Neural cell (in vitro differentiated cells): ENCODE measurements at regions not wholly inside any gene's neighbourhood (a gene's known extent, or its start where the extent isn't known, plus 50 kb on each side); places are given as distances from the start of the nearest gene placed in this dataset.

Source experiments
- H2AFZ ChIP-seq: fragments of 200-600, 300-800 bp; sonication (generic), shearing (Covaris generic); 2 replicates; pipeline ENCODE4 v1.6.0; 2014; ENCODE audit warnings: low read depth, mild to moderate bottlenecking, antibody characterized with exemption, low read length, moderate library complexity
- H3F3A ChIP-seq: fragments of 200-600 bp; shearing (Covaris generic); 2 replicates; pipeline ENCODE4 v1.6.1; 2016; ENCODE audit warnings: mild to moderate bottlenecking, moderate library complexity, mixed read lengths, antibody characterized with exemption, low read length; ENCODE audit not compliant: insufficient read depth, poor library complexity, severe bottlenecking
- H3K27ac ChIP-seq: fragments of 200-600, 300-800 bp; sonication (generic), shearing (Covaris generic); 2 replicates; pipeline ENCODE4 v1.5.1; 2014; ENCODE audit warnings: mild to moderate bottlenecking, low read length, moderate library complexity
- H3K27me3 ChIP-seq: fragments of 300-800, 200-600 bp; sonication (generic), shearing (Covaris generic); 2 replicates; pipeline ENCODE4 v1.6.0; 2014; ENCODE audit warnings: mild to moderate bottlenecking, low read depth, low read length, moderate library complexity; ENCODE audit not compliant: insufficient read depth
- H3K36me3 ChIP-seq: fragments of 300-800, 200-600 bp; sonication (generic), shearing (Covaris generic); 2 replicates; pipeline ENCODE4 v1.5.1; 2014; ENCODE audit warnings: mild to moderate bottlenecking, antibody characterized with exemption, low read length, moderate library complexity; ENCODE audit not compliant: insufficient read depth
- H3K4me2 ChIP-seq: fragments of 300-800, 200-600 bp; sonication (generic), shearing (Covaris generic); 2 replicates; pipeline ENCODE4 v1.6.0; 2014; ENCODE audit warnings: mild to moderate bottlenecking, low read length
- H3K4me3 ChIP-seq: fragments of 300-800, 200-600 bp; sonication (generic), shearing (Covaris generic); 2 replicates; pipeline ENCODE4 v1.5.1; 2014; ENCODE audit warnings: mild to moderate bottlenecking, low read length, moderate library complexity
- H3K79me2 ChIP-seq: fragments of 200-600 bp; shearing (Covaris generic); replicated peaks from 2 replicates; pipeline ENCODE4 v1.6.0; 2014; ENCODE audit warnings: mild to moderate bottlenecking, low read length, moderate library complexity; ENCODE audit not compliant: insufficient read depth
- H3K9ac ChIP-seq: fragments of 300-800, 200-600 bp; sonication (generic), shearing (Covaris generic); 2 replicates; pipeline ENCODE4 v1.6.1; 2016; ENCODE audit warnings: mild to moderate bottlenecking, low read length, mixed read lengths
- H3K9me2 ChIP-seq: fragments of 200-600 bp; shearing (Covaris generic); 2 replicates; pipeline ENCODE4 v1.6.1; 2016; ENCODE audit warnings: mild to moderate bottlenecking, low read length, mixed read lengths; ENCODE audit not compliant: insufficient read depth
- H3K9me3 ChIP-seq: fragments of 200-600, 300-800 bp; sonication (generic), shearing (Covaris generic); 2 replicates; pipeline ENCODE4 v1.6.1; 2016; ENCODE audit warnings: mild to moderate bottlenecking, mixed run types, low read length, moderate library complexity, mixed read lengths
- H4K20me1 ChIP-seq: fragments of 200-600 bp; shearing (Covaris generic); 2 replicates; pipeline ENCODE4 v1.6.1; 2016; ENCODE audit warnings: mild to moderate bottlenecking, mixed run types; ENCODE audit not compliant: insufficient read depth
- EP300 ChIP-seq: fragments of 450-650 bp; conservative IDR thresholded peaks from 2 replicates; pipeline ENCODE4 v1.6.1; 2014; ENCODE audit warnings: antibody characterized with exemption, mild to moderate bottlenecking, moderate library complexity; ENCODE audit not compliant: poor library complexity, severe bottlenecking
- EZH2 ChIP-seq: fragments of 200-600, 300-800 bp; shearing (Covaris generic), sonication (generic); IDR thresholded peaks from 2 replicates; pipeline ENCODE4 v1.6.1; 2014; ENCODE audit warnings: antibody characterized with exemption, low read length, borderline replicate concordance, mild to moderate bottlenecking; ENCODE audit not compliant: insufficient read depth, poor library complexity, severe bottlenecking
- MXI1 ChIP-seq: fragments of 450-650 bp; conservative IDR thresholded peaks from 2 replicates; pipeline ENCODE4 v1.6.1; 2014; ENCODE audit warnings: antibody characterized with exemption, mild to moderate bottlenecking; ENCODE audit not compliant: poor library complexity, severe bottlenecking
- POLR2AphosphoS5 ChIP-seq: IDR thresholded peaks from 2 replicates; pipeline ENCODE4 v1.6.1; 2012
- RAD21 ChIP-seq: fragments of 450-650 bp; conservative IDR thresholded peaks from 2 replicates; pipeline ENCODE4 v1.6.1; 2014; ENCODE audit warnings: antibody characterized with exemption, mild to moderate bottlenecking, moderate library complexity
- REST ChIP-seq: IDR thresholded peaks from 2 replicates; pipeline ENCODE4 v1.6.1; 2012; ENCODE audit warnings: borderline replicate concordance
- SMC3 ChIP-seq: fragments of 450-650 bp; conservative IDR thresholded peaks from 2 replicates; pipeline ENCODE4 v1.6.1; 2014; ENCODE audit warnings: antibody characterized with exemption, mild to moderate bottlenecking, moderate library complexity; ENCODE audit not compliant: poor library complexity
- TAF1 ChIP-seq: IDR thresholded peaks from 2 replicates; pipeline ENCODE4 v1.6.1; 2012; ENCODE audit warnings: low read depth
- TF ChIP-seq, protein P1 (sequence below): fragments of 450-650 bp; IDR thresholded peaks from 2 replicates; pipeline ENCODE4 v1.5.1; 2014; ENCODE audit warnings: antibody characterized with exemption, mild to moderate bottlenecking, moderate library complexity; ENCODE audit not compliant: poor library complexity, severe bottlenecking

GRCh38 chr5:20098694-20099093 is 110.7 kb upstream of the CDH18 start:
- Histone ChIP-seq H3K4me3 (no peak overlapping the region), H3K9ac (no peak overlapping the region), H3K36me3 (no peaks in the 10 kb centered on the region)

DNA sequence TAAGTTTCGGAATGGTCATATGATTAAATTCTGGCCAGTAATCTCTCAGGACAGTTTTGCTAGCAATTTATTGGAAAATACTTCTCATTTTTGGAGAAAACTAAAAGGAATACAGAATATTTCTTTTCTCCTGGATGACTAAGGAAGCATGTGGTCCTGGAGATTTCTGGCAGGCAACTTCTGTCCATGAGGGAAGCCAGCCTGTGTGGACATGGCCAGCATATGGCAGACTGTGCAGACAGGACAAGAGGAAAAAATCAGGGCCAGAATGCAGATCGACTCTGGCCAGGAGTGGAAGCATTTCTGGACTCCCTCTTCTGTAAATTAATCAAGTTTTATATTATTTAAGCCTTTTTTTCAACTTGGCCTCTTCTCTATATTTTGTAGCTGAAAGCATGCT is 100.4 kb upstream of the CDH18 start:
- Histone ChIP-seq H3F3A (no peaks in the 10 kb centered on the region), H4K20me1 (no peaks in the 10 kb centered on the region), H2AFZ (no peak overlapping the region), H3K4me2 (no peak overlapping the region), H3K9ac (no peak overlapping the region), H3K9me2 (no peaks in the 10 kb centered on the region), H3K36me3 (no peaks in the 10 kb centered on the region), H3K9me3 (no peaks in the 10 kb centered on the region), H3K27ac (no peak overlapping the region), H3K79me2 (no peaks in the 10 kb centered on the region), H3K27me3 (no peaks in the 10 kb centered on the region), H3K4me3 (no peak overlapping the region)
- TF ChIP-seq, protein P1, sequence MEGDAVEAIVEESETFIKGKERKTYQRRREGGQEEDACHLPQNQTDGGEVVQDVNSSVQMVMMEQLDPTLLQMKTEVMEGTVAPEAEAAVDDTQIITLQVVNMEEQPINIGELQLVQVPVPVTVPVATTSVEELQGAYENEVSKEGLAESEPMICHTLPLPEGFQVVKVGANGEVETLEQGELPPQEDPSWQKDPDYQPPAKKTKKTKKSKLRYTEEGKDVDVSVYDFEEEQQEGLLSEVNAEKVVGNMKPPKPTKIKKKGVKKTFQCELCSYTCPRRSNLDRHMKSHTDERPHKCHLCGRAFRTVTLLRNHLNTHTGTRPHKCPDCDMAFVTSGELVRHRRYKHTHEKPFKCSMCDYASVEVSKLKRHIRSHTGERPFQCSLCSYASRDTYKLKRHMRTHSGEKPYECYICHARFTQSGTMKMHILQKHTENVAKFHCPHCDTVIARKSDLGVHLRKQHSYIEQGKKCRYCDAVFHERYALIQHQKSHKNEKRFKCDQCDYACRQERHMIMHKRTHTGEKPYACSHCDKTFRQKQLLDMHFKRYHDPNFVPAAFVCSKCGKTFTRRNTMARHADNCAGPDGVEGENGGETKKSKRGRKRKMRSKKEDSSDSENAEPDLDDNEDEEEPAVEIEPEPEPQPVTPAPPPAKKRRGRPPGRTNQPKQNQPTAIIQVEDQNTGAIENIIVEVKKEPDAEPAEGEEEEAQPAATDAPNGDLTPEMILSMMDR = no peak
- no peak for TF ChIP-seq EP300
- TF ChIP-seq POLR2AphosphoS5 = no peak
- no peak for TF ChIP-seq RAD21
- TF ChIP-seq EZH2 = no peak
- no peak for TF ChIP-seq SMC3
- TF ChIP-seq MXI1 = no peak
- no peak for TF ChIP-seq TAF1
- no peak for TF ChIP-seq REST

More at GRCh38 chr5:20098694-20099093, 110.7 kb upstream of the CDH18 start:
- H3K27ac ChIP-seq = no peak overlapping the region
- H3F3A ChIP-seq = no peaks in the 10 kb centered on the region
- H4K20me1 ChIP-seq = no peaks in the 10 kb centered on the region
- no peak overlapping the region for H3K4me2 ChIP-seq
- TF ChIP-seq EZH2 = no peak
- TF ChIP-seq MXI1 = no peak
- no peak for TF ChIP-seq POLR2AphosphoS5
- no peak for TF ChIP-seq EP300
- no peak for TF ChIP-seq RAD21
- no peak for TF ChIP-seq REST
- no peak for TF ChIP-seq TAF1
- TF ChIP-seq, protein P1 = no peak
- TF ChIP-seq SMC3 = no peak
- H3K27me3 ChIP-seq = no peaks in the 10 kb centered on the region
- H3K9me2 ChIP-seq = no peaks in the 10 kb centered on the region
- no peak overlapping the region for H2AFZ ChIP-seq
- H3K9me3 ChIP-seq = no peaks in the 10 kb centered on the region
- no peaks in the 10 kb centered on the region for H3K79me2 ChIP-seq
